CD1c-positive myeloid dendritic cell (primary cell): ENCODE measurements at regions not wholly inside any gene's neighbourhood (a gene's known extent, or its start where the extent isn't known, plus 50 kb on each side); places are given as distances from the start of the nearest gene placed in this dataset.
A peak's percentile ranks its signal among the peaks of the same experiment; 100 is the strongest.

Experiments
- DNase-seq: peaks from one replicate; pipeline ENCODE4 v3.0.0-alpha.2; 2016; ENCODE audit errors: extremely low spot score

DNA sequence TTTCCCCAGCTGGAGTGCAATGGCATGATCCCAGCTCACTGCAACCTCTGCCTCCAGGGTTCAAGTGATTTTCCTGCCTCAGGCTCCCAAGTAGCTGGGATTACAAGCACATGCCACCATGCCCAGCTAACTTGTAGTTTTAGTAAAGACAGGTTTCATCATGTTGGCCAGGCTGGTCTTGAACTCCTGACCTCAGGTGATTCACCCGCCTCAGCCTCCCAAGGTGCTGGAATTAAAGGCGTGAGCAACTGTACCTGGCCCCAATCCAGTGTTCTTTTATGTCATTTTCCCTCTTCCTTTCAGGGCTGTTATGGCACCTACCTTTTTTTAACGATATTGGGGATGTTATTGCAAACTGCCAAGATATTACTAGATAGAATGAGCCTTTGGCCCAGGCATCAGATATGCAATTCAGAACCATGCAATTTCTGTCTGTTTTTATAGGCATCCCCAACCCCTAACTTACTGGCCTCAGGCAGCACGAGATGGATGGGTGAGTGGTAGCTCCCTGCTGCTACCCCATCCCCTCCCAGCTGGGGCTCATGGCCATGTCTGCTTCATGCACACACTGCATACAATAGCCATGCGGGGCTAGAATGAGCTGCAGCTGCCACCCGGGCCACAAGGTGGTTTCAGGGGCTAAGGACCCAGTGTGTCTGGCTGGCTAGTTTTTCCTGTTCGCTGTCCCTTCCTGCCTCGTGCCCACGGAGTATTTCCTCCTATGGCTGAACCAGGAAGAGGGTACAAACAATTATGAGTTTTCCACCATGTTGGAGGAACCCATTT is 1080.1 kb upstream of the SORCS1 start:
- DNase-seq, result no peak

DNA sequence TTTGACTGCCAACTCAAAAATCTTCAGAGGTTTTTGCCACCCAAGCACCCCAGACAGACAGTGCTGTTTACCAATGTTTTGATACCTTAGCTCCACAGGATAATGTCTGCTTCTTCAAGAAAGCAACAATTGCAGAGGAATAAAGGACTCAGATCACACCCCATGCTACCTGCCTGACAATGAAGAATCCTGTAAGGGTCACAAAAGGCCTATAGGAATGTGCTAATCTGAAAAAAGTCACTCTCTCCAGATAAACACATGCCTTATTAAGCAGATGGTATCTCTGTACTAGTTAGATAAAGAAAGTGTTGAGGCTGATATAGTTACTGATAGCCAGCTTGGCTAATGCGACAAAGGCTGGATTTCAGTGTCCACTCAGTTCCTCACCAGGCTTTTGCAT is 1076.7 kb upstream of the SORCS1 start:
- no peak for DNase-seq

- no peak for DNase-seq
Observed at GRCh38 chr10:108238261-108238660, 1073.8 kb upstream of the SORCS1 start.

GRCh38 chr10:108230478-108231170 is 1066.1 kb upstream of the SORCS1 start:
- DNase-seq, result no peak

GRCh38 chr10:108208732-108209131 is 1044.2 kb upstream of the SORCS1 start:
- DNase-seq, result no peak

GRCh38 chr10:108208038-108208437 is 1043.5 kb upstream of the SORCS1 start:
- no peak for DNase-seq

DNA sequence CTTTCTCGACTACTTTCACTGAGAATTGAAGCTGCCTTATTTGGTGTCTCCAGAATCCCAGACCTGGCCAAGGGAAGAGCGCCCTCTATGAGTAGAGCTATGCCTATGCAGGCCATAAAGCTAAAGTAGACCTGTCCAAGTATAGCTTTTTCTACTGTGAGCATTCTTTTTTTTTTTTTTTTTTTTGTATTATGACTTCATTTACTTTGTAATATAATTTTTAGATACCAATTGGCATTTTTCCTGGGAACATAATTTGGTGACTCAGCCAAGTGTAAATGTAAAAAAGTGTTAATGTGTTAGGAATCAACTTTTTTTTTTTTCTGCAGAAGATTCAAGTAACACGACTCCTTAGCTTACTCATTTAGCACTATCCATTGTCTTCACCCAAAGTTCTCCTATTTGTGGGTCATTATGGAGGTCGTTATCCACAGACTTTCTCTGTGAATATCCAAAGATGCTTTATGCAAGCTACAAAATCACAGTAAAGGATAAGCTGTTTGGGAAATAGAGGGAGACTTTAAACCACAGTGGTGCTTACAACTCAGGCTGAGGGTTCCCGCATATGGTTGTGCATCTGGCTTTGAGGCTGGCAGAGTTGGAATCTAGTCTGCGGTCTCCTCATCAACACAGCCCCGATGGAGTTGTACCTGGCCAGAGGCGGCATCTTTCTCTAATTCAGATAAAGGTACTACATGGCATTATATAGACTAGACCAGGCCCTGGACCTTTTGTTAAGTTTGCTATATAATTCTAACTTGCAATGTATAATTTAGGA is 1040.2 kb upstream of the SORCS1 start:
- peak; percentile 3 for DNase-seq

DNA sequence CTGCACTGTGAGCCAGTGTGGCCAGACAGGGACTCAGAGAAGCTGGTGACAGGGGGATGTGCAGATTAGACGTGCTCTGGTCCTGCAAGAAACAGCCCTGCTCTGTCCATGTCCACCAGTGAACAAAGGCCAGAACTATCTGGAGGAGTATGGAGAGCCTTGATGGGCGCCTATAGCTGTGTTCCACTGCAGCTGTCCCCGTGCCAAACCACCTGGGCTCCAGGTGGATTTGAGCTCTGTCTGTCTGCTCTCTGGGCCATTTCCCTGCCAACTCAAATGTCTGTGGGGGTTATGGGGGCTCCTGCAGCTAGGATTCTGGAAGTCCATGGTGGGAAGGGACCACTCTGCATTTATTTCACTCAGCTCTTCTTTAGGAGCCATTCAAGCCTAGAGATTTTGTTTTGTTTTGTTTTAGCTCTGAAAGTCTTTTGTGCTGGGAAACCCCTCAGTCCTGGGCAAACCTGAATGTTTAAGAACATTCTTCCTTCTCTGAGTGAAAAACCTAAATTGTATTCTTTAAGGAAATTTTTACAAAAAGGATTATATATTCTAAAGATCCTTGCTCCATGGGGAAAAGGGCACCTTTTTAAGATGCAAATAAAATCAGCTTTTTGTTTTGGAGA is 1039.5 kb upstream of the SORCS1 start:
- no peak for DNase-seq

DNA sequence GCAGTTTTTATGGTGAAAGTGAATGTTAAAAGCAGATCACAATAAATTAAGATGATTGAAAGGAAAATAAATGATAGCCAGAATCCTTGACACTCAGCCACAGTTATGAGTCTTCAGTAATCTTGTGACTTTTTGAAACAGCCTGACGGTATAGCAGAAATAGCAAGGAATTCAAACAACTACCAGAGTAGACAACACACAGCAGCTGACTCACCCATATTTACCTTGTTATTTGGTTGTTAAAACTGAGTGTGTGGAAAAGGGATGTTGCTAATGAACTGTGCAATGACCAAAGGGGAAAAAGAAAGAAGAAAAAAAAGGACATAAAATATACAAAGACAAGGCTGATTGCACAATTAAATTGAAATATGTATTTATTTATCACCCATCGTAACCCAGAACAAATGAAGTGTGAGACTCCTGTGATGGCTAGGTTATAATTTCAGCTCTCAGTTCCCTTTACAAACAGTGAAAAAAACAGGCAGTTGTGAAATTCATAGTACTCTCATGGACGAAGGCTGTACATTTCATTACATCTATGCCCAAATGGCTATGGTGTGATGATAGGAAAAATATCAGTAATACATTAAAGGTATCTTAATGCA is 1023.0 kb upstream of the SORCS1 start:
- no peak for DNase-seq

DNA sequence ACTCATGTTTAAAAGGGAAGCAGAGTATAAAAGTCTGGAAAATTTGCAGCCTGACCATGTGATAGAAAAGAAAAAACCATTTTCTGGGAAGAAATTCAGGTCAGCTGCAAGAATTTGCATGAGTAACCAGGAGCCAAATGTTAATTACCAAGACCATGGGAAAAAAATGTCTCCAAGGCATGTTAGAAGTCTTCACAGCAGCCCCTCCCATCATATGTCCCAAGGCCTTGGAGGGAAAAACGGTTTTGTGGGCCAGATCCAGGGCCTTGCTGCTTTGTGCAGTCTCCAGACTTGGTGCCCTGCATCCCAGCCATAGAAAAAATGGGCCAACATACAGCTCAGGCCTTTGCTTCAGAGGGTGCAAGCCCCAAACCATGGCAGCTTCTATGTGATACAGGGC is 1019.6 kb upstream of the SORCS1 start:
- no peak for DNase-seq

DNA sequence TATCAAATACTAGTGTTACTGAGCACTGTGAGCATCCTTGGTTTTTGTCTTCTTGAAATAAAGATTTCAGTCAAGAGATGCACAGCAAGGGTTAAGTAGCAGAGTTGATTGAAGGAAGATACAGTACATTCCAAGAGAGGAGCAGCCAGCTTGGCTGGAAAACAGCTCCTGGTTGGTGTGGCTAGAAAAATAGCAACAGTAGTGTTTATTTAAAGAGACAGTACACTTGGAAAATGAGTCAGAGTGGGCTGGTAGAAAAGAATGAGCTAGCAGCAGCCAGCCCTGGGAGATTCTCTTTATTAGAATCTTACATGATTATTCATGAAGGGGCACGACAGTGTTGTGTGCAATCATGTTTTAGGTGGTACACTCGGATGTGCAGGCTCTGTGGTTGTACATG is 1016.4 kb upstream of the SORCS1 start:
- no peak for DNase-seq

GRCh38 chr10:108169846-108170245 is 1005.3 kb upstream of the SORCS1 start:
- no peak for DNase-seq

GRCh38 chr10:108167766-108168165 is 1003.3 kb upstream of the SORCS1 start:
- no peak for DNase-seq

- DNase-seq, result no peak
Observed at GRCh38 chr10:108166401-108166800, 1001.9 kb upstream of the SORCS1 start.

DNA sequence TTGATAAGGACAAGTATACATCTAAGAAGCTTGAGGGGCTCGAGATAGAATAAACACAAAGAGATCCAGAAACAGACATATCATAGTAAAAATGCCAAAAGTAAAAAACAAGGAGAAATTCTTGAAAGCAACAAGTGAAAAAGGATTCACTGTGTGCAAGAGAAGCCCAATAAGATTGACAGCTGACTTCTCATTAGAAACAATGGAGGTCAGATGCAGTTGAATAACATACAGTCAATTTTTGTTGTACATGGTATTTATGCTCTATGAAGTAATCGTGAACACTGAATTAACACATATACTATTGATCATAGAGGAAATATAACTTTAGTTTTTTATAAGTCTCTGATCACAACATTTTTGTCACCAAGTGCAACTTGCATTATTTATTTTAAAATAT is 982.8 kb upstream of the SORCS1 start:
- DNase-seq, result no peak

DNA sequence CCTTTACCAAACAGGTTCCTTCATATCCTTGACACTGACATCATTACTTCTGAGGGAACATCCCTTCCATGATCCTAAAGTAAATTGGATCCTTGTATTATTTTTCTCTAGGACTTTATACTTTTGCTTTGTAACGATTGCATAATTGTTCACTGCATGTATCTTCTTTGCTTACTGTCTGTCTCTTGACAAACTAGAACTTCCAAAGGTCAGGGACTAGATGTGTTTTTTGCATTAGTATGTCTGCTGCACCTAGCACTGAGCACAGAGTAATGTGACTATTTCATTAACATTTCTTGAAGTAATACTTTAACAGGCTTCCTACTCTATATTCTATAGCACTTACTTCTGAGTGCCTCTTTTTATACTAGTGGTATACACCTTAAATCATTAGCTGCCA is 976.6 kb upstream of the SORCS1 start:
- DNase-seq, result no peak

GRCh38 chr10:108132303-108132702 is 967.8 kb upstream of the SORCS1 start:
- no peak for DNase-seq

DNA sequence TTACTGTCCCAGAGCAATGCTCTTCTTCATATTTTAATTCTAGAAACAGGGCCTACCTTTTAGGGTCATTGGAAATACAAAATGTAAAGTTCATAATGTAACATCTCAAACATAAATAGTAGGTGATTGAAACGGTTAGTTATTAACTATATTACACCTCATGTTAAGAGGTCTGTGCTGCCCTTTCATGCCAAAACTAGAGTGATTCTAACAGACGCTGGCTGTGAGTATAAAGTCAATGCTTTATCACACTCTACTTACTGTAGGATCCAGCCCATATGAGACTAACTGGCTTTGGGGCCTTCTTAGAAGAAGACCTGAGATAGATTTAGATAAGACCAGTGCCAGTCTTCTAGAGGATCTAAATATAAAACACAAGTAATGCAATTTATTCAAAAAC is 966.1 kb upstream of the SORCS1 start:
- DNase-seq, result no peak

DNA sequence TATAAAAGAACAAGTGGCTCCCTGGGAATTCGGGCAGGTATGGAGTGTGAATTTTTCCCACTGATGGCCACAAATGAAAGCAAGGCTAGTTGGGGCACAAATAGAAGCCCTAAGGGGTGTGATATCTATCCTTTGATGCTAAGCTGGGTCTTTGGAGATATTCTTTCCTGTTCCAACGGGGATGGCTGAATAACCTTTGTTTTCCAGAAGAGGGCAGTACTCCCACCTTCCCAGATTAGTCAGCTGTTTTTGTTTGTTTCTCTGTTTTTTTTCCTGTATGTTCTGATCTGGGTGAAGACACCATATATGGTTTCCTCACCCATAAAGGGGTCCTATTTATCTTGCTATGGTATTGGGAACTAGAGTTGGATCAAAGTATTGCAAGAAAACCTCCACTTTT is 947.7 kb upstream of the SORCS1 start:
- no peak for DNase-seq

- DNase-seq, result no peak
Observed at GRCh38 chr10:108104551-108105156, 940.1 kb upstream of the SORCS1 start.

DNA sequence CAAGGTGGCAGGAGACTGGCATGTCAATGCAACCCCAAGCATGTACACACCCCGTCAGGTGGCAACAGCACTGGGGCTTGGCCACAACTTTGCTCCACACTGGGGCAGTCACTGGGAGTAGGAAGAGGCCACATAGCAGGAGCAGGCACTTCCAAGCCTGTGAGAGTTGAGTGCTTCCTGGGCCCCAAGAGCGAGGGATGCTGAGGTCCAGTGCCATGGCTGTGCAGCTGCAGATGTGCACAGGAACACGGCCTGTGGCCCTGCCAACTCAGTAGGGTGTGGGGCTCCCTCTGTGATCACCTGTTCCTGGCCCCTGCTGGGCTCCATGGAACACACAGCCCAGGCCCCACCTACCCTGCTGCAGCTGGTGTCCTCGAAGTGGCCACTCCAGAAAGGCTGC is 932.8 kb upstream of the SORCS1 start:
- DNase-seq, result no peak
